Nephron progenitor cell (in vitro differentiated cells): ENCODE measurements at regions not wholly inside any gene's neighbourhood (a gene's known extent, or its start where the extent isn't known, plus 50 kb on each side); places are given as distances from the start of the nearest gene placed in this dataset.
"Not testable (repeated sequence)": the region's sequence is repeated elsewhere in the genome, so short reads cannot be mapped to it uniquely, and the experiment has no call there.

ENCODE experiments used
- DNase-seq: peaks from one replicate; pipeline ENCODE4 v3.0.0; 2021
- H3K27ac Mint-ChIP-seq: 2 replicates; pipeline ENCODE4 v1.8.0; 2021; ENCODE audit warnings: mild to moderate bottlenecking, moderate library complexity, mixed read lengths
- H3K27me3 Mint-ChIP-seq: 2 replicates; pipeline ENCODE4 v1.8.0; 2021; ENCODE audit warnings: mild to moderate bottlenecking, low read depth, mixed read lengths; ENCODE audit not compliant: poor library complexity
- H3K36me3 Mint-ChIP-seq: 2 replicates; pipeline ENCODE4 v1.8.0; 2021; ENCODE audit warnings: low read depth, mixed read lengths
- H3K4me1 Mint-ChIP-seq: 2 replicates; pipeline ENCODE4 v1.8.0; 2021; ENCODE audit warnings: mixed read lengths
- H3K4me3 Mint-ChIP-seq: 2 replicates; pipeline ENCODE4 v1.8.0; 2021; ENCODE audit warnings: mild to moderate bottlenecking, moderate library complexity, mixed read lengths
- H3K9me3 Mint-ChIP-seq: 2 replicates; pipeline ENCODE4 v1.8.0; 2021; ENCODE audit warnings: mild to moderate bottlenecking, moderate library complexity, mixed read lengths
- CTCF ChIP-seq: fragments of 200-600 bp; sonication (generic); IDR thresholded peaks from 2 replicates; pipeline ENCODE4 v1.5.0; 2021; ENCODE audit warnings: antibody characterized with exemption

DNA sequence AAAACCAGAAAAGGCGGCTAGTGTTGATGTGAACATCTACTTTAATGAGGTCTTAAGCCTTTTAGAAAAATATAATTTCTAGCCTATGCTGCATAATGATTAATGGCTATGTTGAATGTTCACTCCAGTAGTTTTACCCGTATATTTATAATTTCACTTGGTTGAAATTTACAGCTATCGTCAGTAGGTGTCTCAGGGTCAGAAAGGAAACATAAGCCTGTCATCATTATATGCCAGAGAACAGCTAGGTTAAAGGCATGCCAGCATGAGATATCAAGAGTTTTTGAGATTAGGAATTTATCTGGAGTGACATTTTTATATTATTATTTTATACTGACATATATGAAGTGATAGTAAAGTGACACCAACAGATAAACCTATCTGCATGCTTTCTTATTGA is 904.1 kb downstream of the OTOL1 start:
- Mint-ChIP-seq H3K4me1 (no peaks in the 10 kb centered on the region), H3K9me3 (no peaks in the 10 kb centered on the region), H3K27ac (no peak overlapping the region), H3K27me3 (no peaks in the 10 kb centered on the region), H3K4me3 (no peak overlapping the region), H3K36me3 (no peaks in the 10 kb centered on the region)
- no peak for TF ChIP-seq CTCF
- no peak for DNase-seq

GRCh38 chr3:162411556-162411955 is 914.9 kb downstream of the OTOL1 start:
- not testable (repeated sequence) for DNase-seq, H3K4me3 Mint-ChIP-seq, H3K36me3 Mint-ChIP-seq, H3K9me3 Mint-ChIP-seq, H3K4me1 Mint-ChIP-seq, H3K27me3 Mint-ChIP-seq, H3K27ac Mint-ChIP-seq

DNA sequence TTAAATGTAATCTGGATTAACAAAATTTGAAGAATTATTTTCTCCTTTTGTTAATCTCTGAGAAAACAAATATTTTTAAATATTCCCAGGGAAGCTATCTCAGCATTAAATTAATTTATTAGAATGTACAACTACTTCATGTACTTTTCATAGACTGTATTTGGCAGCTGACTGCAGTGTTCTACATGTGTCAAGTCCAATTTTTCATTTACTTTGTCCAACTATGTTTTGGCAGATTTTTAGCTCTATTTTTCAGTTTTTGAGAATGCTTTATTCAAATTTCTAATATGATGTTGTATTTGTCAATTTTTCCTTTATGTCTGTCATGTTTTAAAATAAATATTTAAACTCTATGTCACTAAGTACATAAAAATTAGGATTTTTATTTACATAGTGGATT is 925.1 kb downstream of the OTOL1 start:
- Mint-ChIP-seq H3K4me1 (no peaks in the 10 kb centered on the region), H3K36me3 (no peaks in the 10 kb centered on the region), H3K27ac (no peak overlapping the region), H3K27me3 (no peaks in the 10 kb centered on the region), H3K9me3 (peaks cover 3% of the 10 kb centered on the region), H3K4me3 (no peak overlapping the region)
- TF ChIP-seq CTCF, result no peak
- DNase-seq, result no peak

DNA sequence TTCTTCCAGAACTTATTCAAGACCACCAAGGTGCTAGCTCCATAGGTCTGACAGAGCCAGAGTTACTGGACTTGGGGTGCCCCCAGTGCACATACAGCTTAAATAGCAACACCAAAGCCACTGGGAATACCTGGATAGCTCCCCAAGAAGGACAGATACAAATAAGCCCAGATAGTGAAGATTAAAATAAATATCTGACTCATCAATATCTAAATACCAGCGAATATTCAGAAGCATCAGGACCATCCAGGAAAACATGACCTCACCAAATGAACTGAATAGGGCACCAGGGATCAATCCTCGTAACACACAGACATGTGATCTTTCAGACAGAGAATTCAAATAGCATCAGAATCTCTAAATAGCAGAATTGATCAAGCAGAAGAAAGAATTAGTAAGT is 931.6 kb downstream of the OTOL1 start:
- DNase-seq, result no peak
- Mint-ChIP-seq H3K4me3 (no peak overlapping the region), H3K9me3 (peaks cover 14% of the 10 kb centered on the region), H3K4me1 (no peaks in the 10 kb centered on the region), H3K27ac (no peak overlapping the region), H3K27me3 (no peaks in the 10 kb centered on the region), H3K36me3 (no peaks in the 10 kb centered on the region)
- no peak for TF ChIP-seq CTCF

GRCh38 chr3:162435750-162436149 is 939.1 kb downstream of the OTOL1 start:
- Mint-ChIP-seq H3K4me3 (no peak overlapping the region), H3K9me3 (peaks cover 22% of the 10 kb centered on the region), H3K36me3 (peaks cover 7% of the 10 kb centered on the region), H3K27ac (no peak overlapping the region), H3K27me3 (no peaks in the 10 kb centered on the region), H3K4me1 (no peaks in the 10 kb centered on the region)
- DNase-seq, result no peak
- no peak for TF ChIP-seq CTCF

- Mint-ChIP-seq H3K27me3 (no peaks in the 10 kb centered on the region), H3K36me3 (peaks cover 7% of the 10 kb centered on the region), H3K4me1 (no peaks in the 10 kb centered on the region), H3K27ac (no peak overlapping the region), H3K9me3 (peaks cover 20% of the 10 kb centered on the region), H3K4me3 (no peak overlapping the region)
- no peak for DNase-seq
- TF ChIP-seq CTCF, result no peak
Observed at GRCh38 chr3:162436826-162437225, 940.2 kb downstream of the OTOL1 start.

DNA sequence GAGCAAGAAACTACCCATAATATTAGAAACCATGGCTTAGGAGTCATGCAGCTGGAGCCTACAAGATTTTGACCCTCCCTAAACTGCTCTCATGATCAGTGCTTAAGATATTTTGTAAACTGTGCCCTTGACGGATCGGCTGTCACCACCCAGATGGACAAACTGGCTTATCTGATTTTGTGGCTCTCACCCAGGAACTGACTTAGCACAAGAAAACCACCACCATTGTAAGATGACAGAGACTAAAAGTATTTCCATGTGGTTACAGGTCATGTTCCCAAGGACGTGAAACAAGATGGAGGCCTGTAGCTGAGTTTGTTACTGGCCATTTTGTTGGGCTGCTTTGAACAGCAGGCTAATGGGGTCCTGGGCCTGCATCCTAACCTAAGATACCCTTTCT is 940.9 kb downstream of the OTOL1 start:
- Mint-ChIP-seq H3K9me3 (peaks cover 20% of the 10 kb centered on the region), H3K36me3 (peaks cover 7% of the 10 kb centered on the region), H3K27me3 (no peaks in the 10 kb centered on the region), H3K4me1 (no peaks in the 10 kb centered on the region), H3K27ac (no peak overlapping the region), H3K4me3 (no peak overlapping the region)
- TF ChIP-seq CTCF, result no peak
- DNase-seq, result no peak
